Memory B cell (primary cell): ENCODE measurements at regions not wholly inside any gene's neighbourhood (a gene's known extent, or its start where the extent isn't known, plus 50 kb on each side); places are given as distances from the start of the nearest gene placed in this dataset.
"Not testable (repeated sequence)": the region's sequence is repeated elsewhere in the genome, so short reads cannot be mapped to it uniquely, and the experiment has no call there.

Source experiments
- ATAC-seq: fragments of 150-1000 bp; cut with Tn5 transposase; 2 replicates; pipeline ENCODE4 v1.10.0; 2021; ENCODE audit warnings: low read depth, mild to moderate bottlenecking, moderate library complexity
- DNase-seq, 2 donors: peaks; one replicate each; pipeline ENCODE4 v3.0.0; 2022; ENCODE audit warnings: low spot score in 2 of 2
- H3K27ac Mint-ChIP-seq: one replicate; pipeline ENCODE4 v1.8.0; 2022; ENCODE audit warnings: mild to moderate bottlenecking, moderate library complexity, mixed read lengths
- H3K27me3 Mint-ChIP-seq: one replicate; pipeline ENCODE4 v1.8.0; 2022; ENCODE audit warnings: mixed read lengths
- H3K36me3 Mint-ChIP-seq: one replicate; pipeline ENCODE4 v1.8.0; 2022; ENCODE audit warnings: mild to moderate bottlenecking, mixed read lengths
- H3K4me1 Mint-ChIP-seq: one replicate; pipeline ENCODE4 v1.8.0; 2022; ENCODE audit warnings: mixed read lengths
- H3K4me3 Mint-ChIP-seq: one replicate; pipeline ENCODE4 v1.8.0; 2022; ENCODE audit warnings: mild to moderate bottlenecking, moderate library complexity, mixed read lengths
- H3K9me3 Mint-ChIP-seq: one replicate; pipeline ENCODE4 v1.8.0; 2022; ENCODE audit warnings: mixed read lengths

- no peaks in the 10 kb centered on the region for H3K36me3 Mint-ChIP-seq
- no peaks in the 10 kb centered on the region for H3K27me3 Mint-ChIP-seq
- no peak overlapping the region for H3K4me3 Mint-ChIP-seq
- H3K4me1 Mint-ChIP-seq, result peaks cover 6% of the 10 kb centered on the region
- DNase-seq, result no peak
- H3K9me3 Mint-ChIP-seq, result peaks cover 3% of the 10 kb centered on the region
- ATAC-seq, result no peak
- H3K27ac Mint-ChIP-seq, result no peak overlapping the region
These were observed 223.8 kb upstream of the SMLR1 start for GRCh38 chr6:130603391-130603790.

- Mint-ChIP-seq H3K27ac (no peak overlapping the region), H3K27me3 (no peaks in the 10 kb centered on the region), H3K36me3 (no peaks in the 10 kb centered on the region), H3K4me1 (peaks cover 6% of the 10 kb centered on the region), H3K9me3 (peaks cover 6% of the 10 kb centered on the region), H3K4me3 (no peak overlapping the region)
- DNase-seq (no peak), ATAC-seq (no peak)
These were observed 222.3 kb upstream of the SMLR1 start for GRCh38 chr6:130604841-130605399.

- ATAC-seq, result no peak
- Mint-ChIP-seq H3K27ac (no peak overlapping the region), H3K9me3 (peaks cover 6% of the 10 kb centered on the region), H3K36me3 (no peaks in the 10 kb centered on the region), H3K4me3 (no peak overlapping the region), H3K4me1 (no peaks in the 10 kb centered on the region), H3K27me3 (no peaks in the 10 kb centered on the region)
- no peak for DNase-seq
These were observed 216.9 kb upstream of the SMLR1 start for GRCh38 chr6:130610303-130610702.

- Mint-ChIP-seq H3K4me3 (no peak overlapping the region), H3K4me1 (no peaks in the 10 kb centered on the region), H3K9me3 (peaks cover 6% of the 10 kb centered on the region), H3K36me3 (no peaks in the 10 kb centered on the region), H3K27me3 (no peaks in the 10 kb centered on the region), H3K27ac (no peak overlapping the region)
- DNase-seq (no peak), ATAC-seq (no peak)
These were observed 215.8 kb upstream of the SMLR1 start for GRCh38 chr6:130611366-130611765.

GRCh38 chr6:130613176-130613575 lies 214.0 kb upstream of the SMLR1 start:
- ATAC-seq (no peak), DNase-seq (no peak)
- Mint-ChIP-seq H3K4me1 (no peaks in the 10 kb centered on the region), H3K36me3 (no peaks in the 10 kb centered on the region), H3K4me3 (no peak overlapping the region), H3K27me3 (no peaks in the 10 kb centered on the region), H3K27ac (no peak overlapping the region), H3K9me3 (peaks cover 4% of the 10 kb centered on the region)

- Mint-ChIP-seq H3K36me3 (no peaks in the 10 kb centered on the region), H3K4me3 (no peak overlapping the region), H3K27ac (no peak overlapping the region), H3K4me1 (no peaks in the 10 kb centered on the region), H3K9me3 (no peaks in the 10 kb centered on the region), H3K27me3 (no peaks in the 10 kb centered on the region)
- ATAC-seq (no peak), DNase-seq (no peak)
These were observed 211.4 kb upstream of the SMLR1 start for GRCh38 chr6:130615816-130616215.

GRCh38 chr6:130617658-130618057 lies 209.5 kb upstream of the SMLR1 start:
- Mint-ChIP-seq H3K36me3 (no peaks in the 10 kb centered on the region), H3K4me1 (no peaks in the 10 kb centered on the region), H3K9me3 (no peaks in the 10 kb centered on the region), H3K27me3 (no peaks in the 10 kb centered on the region), H3K4me3 (no peak overlapping the region), H3K27ac (no peak overlapping the region)
- DNase-seq, result no peak
- no peak for ATAC-seq

- H3K4me1 Mint-ChIP-seq, H3K27me3 Mint-ChIP-seq, H3K27ac Mint-ChIP-seq, ATAC-seq, H3K9me3 Mint-ChIP-seq, H3K36me3 Mint-ChIP-seq, H3K4me3 Mint-ChIP-seq, DNase-seq: not testable (repeated sequence)
These were observed 208.4 kb upstream of the SMLR1 start for GRCh38 chr6:130618806-130619205.

GRCh38 chr6:130620338-130620781 lies 206.8 kb upstream of the SMLR1 start:
- DNase-seq, result no peak
- no peaks in the 10 kb centered on the region for H3K4me1 Mint-ChIP-seq
- peaks cover 4% of the 10 kb centered on the region for H3K9me3 Mint-ChIP-seq
- no peak overlapping the region for H3K4me3 Mint-ChIP-seq
- H3K27ac Mint-ChIP-seq, result no peak overlapping the region
- no peaks in the 10 kb centered on the region for H3K36me3 Mint-ChIP-seq
- no peak for ATAC-seq
- no peaks in the 10 kb centered on the region for H3K27me3 Mint-ChIP-seq

GRCh38 chr6:130622142-130622541 lies 205.1 kb upstream of the SMLR1 start:
- ATAC-seq (no peak), DNase-seq (no peak)
- H3K4me1 Mint-ChIP-seq, result no peaks in the 10 kb centered on the region

GRCh38 chr6:130624046-130624445 lies 203.2 kb upstream of the SMLR1 start:
- Mint-ChIP-seq H3K27ac (no peak overlapping the region), H3K4me3 (no peak overlapping the region), H3K36me3 (no peaks in the 10 kb centered on the region), H3K4me1 (no peaks in the 10 kb centered on the region), H3K27me3 (no peaks in the 10 kb centered on the region), H3K9me3 (peaks cover 4% of the 10 kb centered on the region)
- ATAC-seq, result no peak
- DNase-seq, result no peak

More at GRCh38 chr6:130622142-130622541, 205.1 kb upstream of the SMLR1 start:
- no peaks in the 10 kb centered on the region for H3K27me3 Mint-ChIP-seq
- H3K27ac Mint-ChIP-seq, result no peak overlapping the region
- peaks cover 4% of the 10 kb centered on the region for H3K9me3 Mint-ChIP-seq
- H3K4me3 Mint-ChIP-seq, result no peak overlapping the region
- H3K36me3 Mint-ChIP-seq, result no peaks in the 10 kb centered on the region

- no peak overlapping the region for H3K4me3 Mint-ChIP-seq
- H3K9me3 Mint-ChIP-seq, result peaks cover 4% of the 10 kb centered on the region
- peaks cover 1% of the 10 kb centered on the region for H3K27me3 Mint-ChIP-seq
- H3K4me1 Mint-ChIP-seq, result no peaks in the 10 kb centered on the region
- DNase-seq (no peak), ATAC-seq (no peak)
- H3K27ac Mint-ChIP-seq, result no peak overlapping the region
- H3K36me3 Mint-ChIP-seq, result no peaks in the 10 kb centered on the region
These were observed 201.2 kb upstream of the SMLR1 start for GRCh38 chr6:130625825-130626527.

GRCh38 chr6:130628862-130629261 lies 198.3 kb upstream of the SMLR1 start:
- no peak overlapping the region for H3K4me3 Mint-ChIP-seq
- peaks cover 1% of the 10 kb centered on the region for H3K27me3 Mint-ChIP-seq
- no peaks in the 10 kb centered on the region for H3K4me1 Mint-ChIP-seq
- no peak overlapping the region for H3K27ac Mint-ChIP-seq
- no peaks in the 10 kb centered on the region for H3K36me3 Mint-ChIP-seq
- H3K9me3 Mint-ChIP-seq, result no peaks in the 10 kb centered on the region
- no peak for ATAC-seq
- no peak for DNase-seq

GRCh38 chr6:130629640-130630039 lies 197.6 kb upstream of the SMLR1 start:
- Mint-ChIP-seq H3K4me1 (no peaks in the 10 kb centered on the region), H3K36me3 (no peaks in the 10 kb centered on the region), H3K27me3 (peaks cover 1% of the 10 kb centered on the region), H3K4me3 (no peak overlapping the region), H3K27ac (no peak overlapping the region), H3K9me3 (no peaks in the 10 kb centered on the region)
- no peak for DNase-seq
- no peak for ATAC-seq

GRCh38 chr6:130632277-130632676 lies 194.9 kb upstream of the SMLR1 start:
- no peaks in the 10 kb centered on the region for H3K4me1 Mint-ChIP-seq
- H3K36me3 Mint-ChIP-seq, result peaks cover 1% of the 10 kb centered on the region
- ATAC-seq (no peak), DNase-seq (no peak)
- no peak overlapping the region for H3K4me3 Mint-ChIP-seq
- H3K9me3 Mint-ChIP-seq, result peaks cover 3% of the 10 kb centered on the region
- peaks cover 1% of the 10 kb centered on the region for H3K27me3 Mint-ChIP-seq
- no peak overlapping the region for H3K27ac Mint-ChIP-seq
